ENCODE measurements at regions not wholly inside any gene's neighbourhood (a gene's known extent, or its start where the extent isn't known, plus 50 kb on each side); places are given as distances from the start of the nearest gene placed in this dataset.

- no peak overlapping the region for H4K5ac ChIP-seq (ENCODE audit: insufficient read length, low read depth, low read length)
- H3K36me3 Mint-ChIP-seq (ENCODE audit: insufficient read depth in 1 of 3, low read depth in 3 of 3): no peaks in the 10 kb centered on the region
- H2BK12ac ChIP-seq (ENCODE audit: insufficient read length, low read depth, low read length): no peak overlapping the region
- H3K23ac ChIP-seq (ENCODE audit: insufficient read length, low read depth, low read length): no peak overlapping the region
- H2BK15ac ChIP-seq (ENCODE audit: low read depth, low read length): no peak overlapping the region
- H3K79me2 ChIP-seq (ENCODE audit: insufficient read depth, low read length): 0 out of 2 replicates have a peak, but pooled peaks cover 2% of the 10 kb centered on the region
- peaks cover 0 to 2% of the 10 kb centered on the region in 2 experiments; a peak in 1 of 4 replicates for H3K4me1 Mint-ChIP-seq
- no peak overlapping the region for H3K4me3 Mint-ChIP-seq
- no peak overlapping the region for H3K14ac ChIP-seq (ENCODE audit: insufficient read depth, low read length)
- H2BK120ac ChIP-seq (ENCODE audit: low read depth, low read length, poor library complexity, severe bottlenecking): no peak overlapping the region
- H3T11ph ChIP-seq (ENCODE audit: low read length): no peak overlapping the region
- H3K27me3 ChIP-seq (ENCODE audit: insufficient read depth, low read length): no peaks in the 10 kb centered on the region
- no CpG with 5 or more reads among the region's 3 CpGs for WGBS (ENCODE audit: extremely low coverage, insufficient read length, low lambda C conversion rate)
- no peaks in the 10 kb centered on the region for H4K20me1 ChIP-seq (ENCODE audit: control insufficient read depth, insufficient read depth, insufficient read length)
- no peak overlapping the region for H3K4me2 ChIP-seq (ENCODE audit: insufficient read depth, insufficient read length, low read length)
- H3K4me1 ChIP-seq (ENCODE audit: insufficient read depth, low read length): no peaks in the 10 kb centered on the region
- no peak overlapping the region for H2BK5ac ChIP-seq (ENCODE audit: insufficient read length, low read length)
- no peaks in the 10 kb centered on the region for H3K79me1 ChIP-seq (ENCODE audit: insufficient read depth, low read depth, low read length, poor library complexity, severe bottlenecking)
- no peak overlapping the region for H3K27ac ChIP-seq (ENCODE audit: insufficient read length, low read depth, low read length)
- H2BK20ac ChIP-seq (ENCODE audit: low read depth, low read length, poor library complexity, severe bottlenecking): no peak overlapping the region
- H3K9me3 Mint-ChIP-seq: peaks cover 0 to 2% of the 10 kb centered on the region in 2 experiments; a peak in 2 of 5 replicates
- no peak overlapping the region for H3K4ac ChIP-seq (ENCODE audit: low read depth, low read length)
- no peaks in the 10 kb centered on the region for H3K23me2 ChIP-seq (ENCODE audit: insufficient read length, low read depth, low read length, poor library complexity, severe bottlenecking)
- H3K27ac Mint-ChIP-seq: no peak overlapping the region
- H3K9me3 ChIP-seq (ENCODE audit: control insufficient read depth, low read depth, low read length): no peaks in the 10 kb centered on the region
- no peak overlapping the region for H4K91ac ChIP-seq (ENCODE audit: insufficient read length, low read depth, low read length)
- H2AFZ ChIP-seq (ENCODE audit: low read length): no peak overlapping the region
- no peak overlapping the region for H2AK5ac ChIP-seq (ENCODE audit: insufficient read length, low read length)
- no peak overlapping the region for H3K56ac ChIP-seq (ENCODE audit: insufficient read length, low read depth, low read length)
- no peaks in the 10 kb centered on the region for H3K27me3 Mint-ChIP-seq (ENCODE audit: low read depth)
- TF ChIP-seq CTCF (conservative IDR thresholded peaks at IDR 0.05): no peak
- DNase-seq: no peak
- no peak overlapping the region for H3K9ac ChIP-seq (ENCODE audit: extremely low read depth, insufficient read length, low read length)
- H4K8ac ChIP-seq (replicated peaks; ENCODE audit: insufficient read length, low read depth, low read length): no peak overlapping the region
- H3K18ac ChIP-seq (ENCODE audit: insufficient read length, low read depth, low read length): no peak overlapping the region
Observed at GRCh38 chr6:91865889-91866288, 1279.0 kb upstream of the MAP3K7 start.

All from H9 (cell line).